GM06990 (cell line): ENCODE measurements at regions not wholly inside any gene's neighbourhood (a gene's known extent, or its start where the extent isn't known, plus 50 kb on each side); places are given as distances from the start of the nearest gene placed in this dataset.

Source experiments
- DNase-seq: peaks from one replicate; pipeline ENCODE4 v3.0.0-alpha.2; 2011; ENCODE audit not compliant: insufficient read length; ENCODE audit errors: extremely low read depth
- H3K27me3 ChIP-seq: replicated peaks from 2 replicates; pipeline ENCODE4 v1.6.0; 2011; ENCODE audit warnings: low read length; ENCODE audit not compliant: control insufficient read depth, insufficient read depth
- H3K36me3 ChIP-seq: 2 replicates; pipeline ENCODE4 v1.5.1; 2011; ENCODE audit warnings: low read length; ENCODE audit not compliant: control insufficient read depth, insufficient read depth
- H3K4me3 ChIP-seq: replicated peaks from 2 replicates; pipeline ENCODE4 v1.5.1; 2011; ENCODE audit warnings: low read depth, mild to moderate bottlenecking, control low read depth, low read length
- CTCF ChIP-seq: IDR thresholded peaks from 2 replicates; pipeline ENCODE4 v1.5.1; 2011; ENCODE audit warnings: low read length, control low read depth, mild to moderate bottlenecking, inconsistent platforms; ENCODE audit not compliant: insufficient read depth, poor library complexity, severe bottlenecking

- no peak for DNase-seq
- peak; percentile 44 for TF ChIP-seq CTCF
- no peaks in the 10 kb centered on the region for H3K36me3 ChIP-seq
- H3K4me3 ChIP-seq, result no peak overlapping the region
- no peaks in the 10 kb centered on the region for H3K27me3 ChIP-seq
Measured at GRCh38 chr7:142669074-142669654, 80.1 kb upstream of the PRSS1 start.

- DNase-seq, result no peak
- Histone ChIP-seq H3K27me3 (no peaks in the 10 kb centered on the region), H3K4me3 (no peak overlapping the region), H3K36me3 (no peaks in the 10 kb centered on the region)
- no peak for TF ChIP-seq CTCF
Measured at GRCh38 chr7:142668495-142668894, 80.8 kb upstream of the PRSS1 start.

GRCh38 chr7:142657376-142657775, 91.9 kb upstream of the PRSS1 start:
- no peak for TF ChIP-seq CTCF
- H3K27me3 ChIP-seq, result no peaks in the 10 kb centered on the region; the same call in 1 of the 2 replicates
- no peak overlapping the region for H3K4me3 ChIP-seq
- no peak for DNase-seq
- no peaks in the 10 kb centered on the region for H3K36me3 ChIP-seq

GRCh38 chr7:142654398-142654797, 94.9 kb upstream of the PRSS1 start:
- H3K4me3 ChIP-seq, result no peak overlapping the region
- H3K36me3 ChIP-seq, result no peaks in the 10 kb centered on the region
- no peaks in the 10 kb centered on the region; the same call in 1 of the 2 replicates for H3K27me3 ChIP-seq
- no peak for DNase-seq
- TF ChIP-seq CTCF, result no peak

- no peaks in the 10 kb centered on the region for H3K36me3 ChIP-seq
- TF ChIP-seq CTCF, result no peak
- no peak for DNase-seq
- no peaks in the 10 kb centered on the region; the same call in 1 of the 2 replicates for H3K27me3 ChIP-seq
- no peak overlapping the region for H3K4me3 ChIP-seq
Measured at GRCh38 chr7:142647749-142648148, 101.5 kb upstream of the PRSS1 start.
